Left forelimb (tissue), 1 donor: ENCODE measurements at regions not wholly inside any gene's neighbourhood (a gene's known extent, or its start where the extent isn't known, plus 50 kb on each side); places are given as distances from the start of the nearest gene placed in this dataset.

Source experiments
- DNase-seq: peaks from one replicate; pipeline ENCODE4 v3.0.0-alpha.2; 2018; ENCODE audit warnings: low spot score

- no peak for DNase-seq
Observed at GRCh38 chr1:221306239-221306638, 427.0 kb downstream of the HLX start.

DNA sequence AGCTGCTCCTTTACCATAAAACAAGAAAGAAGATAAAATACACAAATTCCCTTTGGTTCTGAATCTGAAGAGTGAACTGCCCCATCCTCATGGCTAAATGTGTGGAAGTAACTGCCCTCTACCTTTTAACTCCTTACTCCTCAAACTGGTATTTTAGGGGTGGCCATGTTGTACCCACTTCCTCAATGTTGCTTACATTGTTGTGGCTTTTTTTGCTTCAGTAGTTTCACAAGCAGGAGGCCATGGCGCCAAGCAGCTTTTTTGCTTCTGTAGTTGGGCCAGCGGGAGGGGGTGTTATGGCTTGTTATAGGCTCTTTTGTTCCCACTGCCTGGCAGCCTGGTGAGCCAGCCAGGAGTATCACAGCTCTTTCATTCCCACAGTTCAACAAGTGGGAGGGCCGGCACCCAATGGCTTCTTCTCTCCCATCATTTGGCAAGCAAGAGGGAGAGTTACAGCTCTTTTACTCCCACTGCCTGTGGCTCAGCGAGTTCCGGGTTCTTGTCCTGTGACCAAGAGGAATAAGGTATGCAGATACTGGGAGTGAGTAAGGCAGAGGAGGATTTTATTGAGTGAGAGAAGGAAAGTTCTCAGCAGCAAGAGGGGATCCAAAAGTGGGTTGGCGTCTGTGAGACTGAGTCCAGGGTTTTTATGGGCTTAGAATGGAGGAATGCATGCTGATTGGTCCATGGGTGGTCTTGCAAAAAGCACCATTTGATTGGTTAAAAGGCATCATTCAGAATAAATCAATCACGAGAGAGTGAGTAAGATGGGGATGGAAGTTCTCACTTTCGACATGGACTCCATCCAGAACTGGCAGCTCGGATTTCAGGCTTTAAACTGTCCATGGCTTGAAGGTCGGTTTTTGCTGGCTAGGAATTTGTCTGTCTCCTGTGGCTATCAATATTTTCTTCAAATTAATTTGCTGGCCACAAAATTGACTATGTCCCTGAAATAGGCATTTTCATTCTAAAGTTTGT, 429.6 kb downstream of the HLX start:
- DNase-seq, result no peak

- DNase-seq, result no peak
Observed at GRCh38 chr1:221309723-221310122, 430.5 kb downstream of the HLX start.

DNA sequence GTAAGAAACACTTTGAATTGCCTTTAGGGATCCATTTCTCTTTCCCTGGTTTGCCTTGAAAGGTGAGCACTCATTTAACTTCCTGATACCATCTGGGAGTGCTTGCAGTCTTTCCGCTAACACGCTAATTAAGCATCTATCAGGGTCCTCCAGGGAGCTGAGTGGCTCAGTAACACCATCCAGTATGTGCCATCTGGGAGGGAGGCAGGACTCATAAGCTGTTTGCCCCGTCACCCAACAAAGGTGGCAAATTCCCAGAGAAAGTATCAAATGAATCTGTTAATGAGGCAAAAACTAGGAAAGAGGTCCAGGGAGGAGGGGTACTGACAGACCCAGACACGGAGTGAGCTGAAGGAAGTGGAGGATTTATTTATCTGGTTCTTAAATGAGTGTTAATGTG, 430.9 kb downstream of the HLX start:
- no peak for DNase-seq

DNA sequence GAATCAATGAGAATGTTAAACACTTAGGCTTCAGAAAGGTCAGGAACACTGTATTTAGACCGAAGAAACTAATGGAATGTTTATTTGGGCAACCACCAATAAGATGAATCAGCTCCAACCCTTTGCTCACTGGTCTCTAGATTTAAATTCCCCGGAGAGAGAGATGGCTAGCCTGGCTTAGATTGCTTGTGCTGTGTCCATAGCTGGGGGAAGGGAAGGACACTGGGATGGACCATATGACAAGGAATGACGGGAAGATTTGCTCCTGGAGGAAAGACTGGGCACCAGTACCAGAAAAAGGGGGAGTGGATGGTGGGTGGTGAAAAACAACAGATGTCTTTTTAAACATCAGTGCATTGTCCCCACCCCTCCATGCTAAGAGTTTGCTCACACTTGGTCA, 426.6 kb downstream of the DUSP10 start:
- DNase-seq, result no peak

DNA sequence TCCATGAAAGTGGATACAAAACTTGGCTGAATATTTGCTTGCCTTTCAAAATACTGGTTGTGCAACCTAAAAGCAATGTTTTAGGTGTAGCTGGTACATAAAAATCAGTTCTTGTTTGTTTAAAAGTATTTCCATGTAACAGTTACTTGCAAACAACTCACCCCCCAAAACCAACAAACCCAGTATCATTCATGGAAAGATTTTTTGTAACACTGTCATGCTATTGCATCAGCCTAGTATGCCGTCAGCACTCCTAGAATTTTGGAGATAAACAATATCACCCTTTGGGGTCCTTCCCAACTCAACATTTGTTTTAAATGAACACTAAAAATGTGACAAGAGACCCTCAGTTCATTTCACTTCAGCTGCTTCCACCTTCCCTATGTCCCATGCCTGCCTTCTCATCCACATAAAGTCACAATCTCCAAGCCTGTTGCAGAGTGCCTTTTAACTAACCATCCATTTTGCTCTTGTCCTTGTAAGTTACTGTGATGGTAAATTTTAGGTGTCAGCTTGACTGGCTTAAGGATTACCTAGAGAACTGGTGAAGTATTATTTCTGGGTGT, 425.3 kb downstream of the DUSP10 start:
- DNase-seq, result no peak

- no peak for DNase-seq
Observed at GRCh38 chr1:221317537-221317936, 424.4 kb downstream of the DUSP10 start.

DNA sequence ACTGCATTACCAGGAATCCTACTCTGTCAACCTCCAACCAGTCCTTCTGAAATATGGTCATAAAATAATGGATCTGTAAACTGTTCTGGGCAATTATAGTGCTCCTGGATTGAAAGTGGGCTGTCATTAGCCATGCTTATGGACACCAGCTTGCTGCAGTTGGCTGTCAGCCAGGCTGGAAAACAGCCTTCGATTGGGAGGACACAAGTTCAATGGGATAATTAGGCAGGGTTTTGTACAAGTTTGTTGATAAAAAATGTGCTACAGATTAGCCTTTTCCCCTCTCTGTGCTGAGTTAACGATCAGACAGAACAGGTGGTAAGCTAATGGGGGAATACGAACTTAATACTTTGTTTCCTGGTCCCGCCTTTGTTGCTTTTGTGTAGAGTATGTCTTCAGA, 413.9 kb downstream of the DUSP10 start:
- no peak for DNase-seq

- DNase-seq, result no peak
Observed at GRCh38 chr1:221328371-221328770, 413.5 kb downstream of the DUSP10 start.

GRCh38 chr1:221331273-221332183, 410.4 kb downstream of the DUSP10 start:
- no peak for DNase-seq

DNA sequence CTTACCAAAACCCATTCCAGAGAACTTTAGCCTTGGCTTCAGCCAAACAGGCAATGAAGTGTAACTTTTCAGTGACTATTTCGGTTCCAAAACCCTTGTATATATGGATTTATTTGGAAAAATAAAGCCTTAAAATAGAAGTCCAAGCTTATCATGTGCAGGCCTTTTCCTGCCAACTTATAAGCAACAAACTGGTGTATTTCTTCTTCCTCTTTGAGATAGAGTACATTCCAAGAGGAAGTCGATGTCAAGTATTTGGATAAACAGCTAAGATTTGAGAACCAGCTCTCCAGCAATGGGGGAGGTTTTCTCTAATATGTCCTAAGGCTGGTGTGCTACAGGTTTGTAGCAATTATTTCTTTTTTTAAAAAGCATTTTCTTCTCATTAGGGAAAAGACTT, 407.8 kb downstream of the DUSP10 start:
- no peak for DNase-seq

DNA sequence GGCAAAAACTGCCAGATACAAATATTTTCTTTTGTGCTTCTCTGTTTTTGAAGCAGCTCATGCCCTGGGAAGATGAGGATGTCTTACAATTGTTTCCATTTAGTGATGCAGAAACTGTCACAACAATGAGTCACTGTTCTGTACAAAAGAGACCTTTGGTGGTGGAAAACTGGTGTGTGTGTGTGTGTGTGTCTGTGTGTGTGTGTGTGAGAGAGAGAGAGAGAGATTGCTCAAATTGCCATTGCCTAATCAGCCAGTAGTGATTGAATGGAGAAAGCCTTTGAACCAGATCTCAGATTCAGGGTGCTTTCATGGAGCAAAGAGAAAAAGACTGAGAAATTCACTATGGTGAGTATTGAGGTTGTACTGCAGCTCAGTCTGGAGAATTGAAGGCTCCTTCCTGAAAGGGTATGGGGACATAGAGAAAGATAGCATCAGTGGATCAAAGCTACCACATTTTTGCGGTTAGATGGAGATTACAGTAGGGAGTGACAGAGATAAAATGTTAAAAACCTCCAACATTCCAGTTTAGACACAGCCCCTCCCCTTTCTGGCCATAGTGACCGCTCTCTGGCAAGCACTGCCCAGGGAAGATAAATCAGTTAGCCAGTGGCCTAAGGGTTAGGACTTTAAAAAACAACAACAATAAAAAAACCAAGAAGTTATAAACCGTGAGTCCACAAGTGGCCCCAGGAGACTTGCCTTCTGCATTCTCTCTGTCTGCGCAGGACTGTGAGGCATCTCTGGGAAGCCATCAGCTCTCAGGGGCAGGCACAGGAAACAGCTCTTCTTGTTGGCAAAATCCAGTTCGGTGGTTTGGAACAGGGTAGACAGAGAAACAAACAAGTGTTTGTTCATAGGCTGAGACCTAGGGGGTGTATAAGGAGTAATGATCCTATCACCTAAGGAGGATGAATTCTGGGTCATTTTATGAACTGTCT, 406.5 kb downstream of the DUSP10 start:
- no peak for DNase-seq

DNA sequence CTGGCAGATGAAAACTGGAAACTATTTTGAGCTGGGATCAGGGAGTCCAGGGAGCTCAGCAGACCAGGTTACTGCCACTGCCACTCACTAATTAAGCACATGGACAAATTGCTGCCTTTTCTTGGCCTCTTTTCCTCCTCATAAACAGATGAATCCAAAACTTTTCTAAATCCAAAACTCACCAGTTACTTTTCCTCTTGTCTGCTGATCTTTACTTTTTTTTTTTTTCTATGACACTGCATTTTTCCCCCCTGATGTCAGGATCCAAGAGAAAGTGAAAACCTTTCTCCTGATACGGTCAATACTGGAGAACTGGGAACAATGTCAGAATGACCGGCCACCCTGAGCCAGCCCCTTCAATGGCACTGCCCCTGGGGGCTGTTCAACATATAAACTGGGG, 405.8 kb downstream of the DUSP10 start:
- no peak for DNase-seq

GRCh38 chr1:221337106-221337505, 404.8 kb downstream of the DUSP10 start:
- no peak for DNase-seq

GRCh38 chr1:221343136-221343535, 398.8 kb downstream of the DUSP10 start:
- DNase-seq, result no peak

- no peak for DNase-seq
Observed at GRCh38 chr1:221343607-221344006, 398.3 kb downstream of the DUSP10 start.

DNA sequence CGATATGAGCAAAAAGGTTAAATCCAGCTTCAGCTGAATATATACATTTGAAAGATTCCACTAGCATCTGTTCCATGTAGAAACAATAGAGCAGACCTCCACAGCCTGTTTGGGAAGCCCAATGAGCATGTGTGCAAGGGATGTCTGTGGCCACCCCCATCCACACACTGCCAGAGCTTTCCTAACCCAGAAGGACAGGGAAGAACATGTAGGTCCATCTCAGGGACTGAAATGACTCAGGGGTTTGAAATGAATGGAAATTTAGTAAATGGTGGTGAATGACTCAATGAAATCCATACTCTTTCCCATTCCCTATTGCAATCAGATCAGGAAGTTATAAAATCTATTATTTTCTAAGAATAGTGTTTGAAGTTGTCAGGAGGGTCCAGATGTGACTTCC, 397.2 kb downstream of the DUSP10 start:
- no peak for DNase-seq

- DNase-seq, result no peak
Observed at GRCh38 chr1:221347706-221348105, 394.2 kb downstream of the DUSP10 start.

GRCh38 chr1:221350091-221350490, 391.8 kb downstream of the DUSP10 start:
- no peak for DNase-seq

- DNase-seq, result no peak
Observed at GRCh38 chr1:221356693-221357092, 385.2 kb downstream of the DUSP10 start.

DNA sequence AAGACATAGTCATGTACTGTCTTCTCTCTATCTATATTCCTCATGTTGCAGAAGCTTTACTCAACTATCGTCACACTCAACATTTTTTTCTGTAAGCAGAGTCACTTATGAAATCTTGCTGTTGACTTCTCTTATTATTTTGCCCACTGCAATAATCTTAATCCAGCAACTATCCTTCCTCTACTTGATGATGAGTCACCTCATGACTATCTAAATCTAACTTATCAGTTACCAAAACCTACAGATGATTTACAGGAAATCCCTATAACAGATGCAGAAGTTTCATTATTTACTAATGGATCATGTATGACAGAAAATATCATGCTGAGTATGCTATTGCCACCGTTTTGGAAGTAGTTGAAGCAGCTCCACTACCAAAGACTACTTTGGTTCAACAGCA, 378.9 kb downstream of the DUSP10 start:
- no peak for DNase-seq
